ENCODE measurements at regions not wholly inside any gene's neighbourhood (a gene's known extent, or its start where the extent isn't known, plus 50 kb on each side); places are given as distances from the start of the nearest gene placed in this dataset.

- TF ChIP-seq CTCF (conservative IDR thresholded peaks at IDR 0.05 in 1 of 2, IDR thresholded peaks at IDR 0.05 in 1 of 2; ENCODE audit: low read depth in 1 of 2, low read length in 2 of 2) (no peak), EZH2 (IDR thresholded peaks at IDR 0.05; ENCODE audit: low read length, missing control alignments) (no peak)
Observed at GRCh38 chr16:80902306-80903110, 98.1 kb upstream of the CDYL2 start.

All from fibroblast of lung (primary cell).